HepG2 (cell line): ENCODE measurements at regions not wholly inside any gene's neighbourhood (a gene's known extent, or its start where the extent isn't known, plus 50 kb on each side); places are given as distances from the start of the nearest gene placed in this dataset.

Source experiments
- ATAC-seq: fragments of 200-7000 bp; cut with Tn5 transposase; 3 replicates; pipeline ENCODE4 v1.9.1; 2020; ENCODE audit warnings: mild to moderate bottlenecking, moderate library complexity
- BruUV-seq: library from RNA; stranded (reverse); fragments of 400-500 nt; replicated peaks from 2 replicates; lab custom pipeline; 2021; lab: Mats Ljungman, UMichigan
- CTCF ChIA-PET: fragments of 300-600 bp; formaldehyde crosslinking; extraction: SDS; loops from one replicate; lab custom pipeline; 2021; ENCODE audit warnings: low total read pairs, inconsistent platforms, low intra/inter-chr PET ratio; lab: Yijun Ruan, JAX
- POLR2A ChIA-PET: fragments of 350-600 bp; sonication (Branson Sonifier 250); formaldehyde crosslinking; loops from one replicate; lab custom pipeline; 2020; ENCODE audit warnings: antibody characterized with exemption, inconsistent platforms; lab: Yijun Ruan, JAX
- DNase-seq: peaks from one replicate; pipeline ENCODE4 v3.0.0-alpha.2; 2015; ENCODE audit warnings: low spot score
- FAIRE-seq: peaks from 3 replicates; lab custom pipeline; 2011; peaks lifted over from hg19 to GRCh38; lab: Jason Lieb, UNC
- H2AFZ ChIP-seq: one replicate; pipeline ENCODE4 v1.6.1; 2011; ENCODE audit warnings: low read length, inconsistent platforms
- H3K27ac ChIP-seq: fragments of 300-600 bp; 3 replicates; pipeline ENCODE4 v1.8.0; 2011; ENCODE audit warnings: mixed run types, mild to moderate bottlenecking, mixed read lengths, low read length, inconsistent platforms; ENCODE audit not compliant: insufficient read depth; ENCODE audit errors: extremely low read length
- H3K27me3 ChIP-seq, 2 experiments: fragments of 200-600 bp in 1 of 2; 2 replicates in 1 of 2; 3 replicates in 1 of 2; pipeline versions ENCODE4 v1.6.0 to v1.8.0; 2011; ENCODE audit warnings: low read length in 2 of 2, mild to moderate bottlenecking in 2 of 2, moderate library complexity in 2 of 2, inconsistent platforms in 1 of 2; ENCODE audit not compliant: insufficient read depth in 2 of 2, control insufficient read depth in 1 of 2
- H3K36me3 ChIP-seq, 2 experiments: fragments of 200-600 bp in 1 of 2; replicated peaks in 1 of 2; 2 replicates in 1 of 2; 3 replicates in 1 of 2; pipeline versions ENCODE4 v1.5.1 to v1.8.0; 2011; ENCODE audit warnings: low read length in 2 of 2, inconsistent platforms in 1 of 2; ENCODE audit not compliant: insufficient read depth in 2 of 2, control insufficient read depth in 1 of 2
- H3K4me1 ChIP-seq: 2 replicates; pipeline ENCODE4 v1.5.1; 2012; ENCODE audit warnings: low read length, inconsistent platforms; ENCODE audit not compliant: insufficient read depth
- H3K4me2 ChIP-seq: 2 replicates; pipeline ENCODE4 v1.6.0; 2011; ENCODE audit warnings: low read depth, low read length, inconsistent platforms
- H3K4me3 ChIP-seq, 3 experiments: fragments of 200-600 bp in 1 of 3; sonication (generic), shearing (Covaris generic) in 1 of 3; replicated peaks in 1 of 3; 2 replicates each; pipeline ENCODE4 v1.5.1; 2011 to 2016; ENCODE audit warnings: low read length in 3 of 3, inconsistent platforms in 2 of 3, low read depth in 2 of 3, mild to moderate bottlenecking in 2 of 3, control low read depth in 1 of 3, mixed read lengths in 1 of 3; ENCODE audit not compliant: insufficient read depth in 1 of 3
- H3K79me2 ChIP-seq: one replicate; pipeline ENCODE4 v1.6.1; 2011; ENCODE audit warnings: low read length, inconsistent platforms; ENCODE audit not compliant: insufficient read depth
- H3K9ac ChIP-seq: 2 replicates; pipeline ENCODE4 v1.6.0; 2011; ENCODE audit warnings: mild to moderate bottlenecking, low read depth, low read length, inconsistent platforms; ENCODE audit not compliant: insufficient read depth
- H3K9me3 ChIP-seq: 2 replicates; pipeline ENCODE4 v1.5.1; 2012; ENCODE audit warnings: mild to moderate bottlenecking, low read length
- H4K20me1 ChIP-seq: 2 replicates; pipeline ENCODE4 v1.6.0; 2011; ENCODE audit warnings: inconsistent platforms, mild to moderate bottlenecking, low read length, moderate library complexity; ENCODE audit not compliant: insufficient read depth
- FOXA1 ChIP-seq, 2 experiments: fragments of 450-650 bp in 1 of 2; sonication (generic) in 1 of 2; formaldehyde crosslinking in 1 of 2; IDR thresholded peaks; 2 replicates each; pipeline versions ENCODE4 v1.4.0 to v1.6.1; 2016 to 2020; ENCODE audit warnings: missing genetic modification reagents in 1 of 2
- HIVEP1 ChIP-seq: sonication (generic); formaldehyde crosslinking; IDR thresholded peaks from 2 replicates; pipeline ENCODE4 v1.4.0; 2020; ENCODE audit warnings: mild to moderate bottlenecking, missing genetic modification reagents
- HOXD1 ChIP-seq: sonication (generic); formaldehyde crosslinking; IDR thresholded peaks from 2 replicates; pipeline ENCODE4 v1.5.0; 2020; ENCODE audit warnings: missing genetic modification reagents
- KMT2A ChIP-seq: sonication (generic); formaldehyde crosslinking; IDR thresholded peaks from 2 replicates; pipeline ENCODE4 v1.4.0; 2020; ENCODE audit warnings: missing genetic modification reagents
- MATR3 ChIP-seq: sonication (generic); formaldehyde crosslinking; IDR thresholded peaks from 2 replicates; pipeline ENCODE4 v1.4.0; 2020; ENCODE audit warnings: missing genetic modification reagents
- MED8 ChIP-seq: sonication (generic); formaldehyde crosslinking; IDR thresholded peaks from 2 replicates; pipeline ENCODE4 v1.8.1; 2023; ENCODE audit warnings: mild to moderate bottlenecking, missing genetic modification reagents; ENCODE audit not compliant: insufficient replicate concordance
- MYNN ChIP-seq: sonication (generic); formaldehyde crosslinking; IDR thresholded peaks from 2 replicates; pipeline ENCODE4 v1.4.0; 2020; ENCODE audit warnings: mild to moderate bottlenecking, low read depth, missing genetic modification reagents
- MZF1 ChIP-seq: sonication (generic); formaldehyde crosslinking; IDR thresholded peaks from 2 replicates; pipeline ENCODE4 v1.8.1; 2023; ENCODE audit warnings: mild to moderate bottlenecking, missing genetic modification reagents, borderline replicate concordance
- NCOA2 ChIP-seq: sonication (generic); formaldehyde crosslinking; IDR thresholded peaks from 2 replicates; pipeline ENCODE4 v1.8.0; 2022; ENCODE audit warnings: inconsistent platforms
- SALL2 ChIP-seq: sonication (generic); formaldehyde crosslinking; IDR thresholded peaks from 2 replicates; pipeline ENCODE4 v1.8.1; 2023; ENCODE audit warnings: mild to moderate bottlenecking, missing genetic modification reagents, inconsistent platforms
- SATB2 ChIP-seq: sonication (generic); formaldehyde crosslinking; IDR thresholded peaks from 2 replicates; pipeline ENCODE4 v1.5.0; 2020; ENCODE audit warnings: missing genetic modification reagents
- ZNF44 ChIP-seq: sonication (generic); formaldehyde crosslinking; IDR thresholded peaks from 2 replicates; pipeline ENCODE4 v1.5.1; 2020; ENCODE audit warnings: mild to moderate bottlenecking, missing genetic modification reagents
- ZNF567 ChIP-seq: sonication (generic); formaldehyde crosslinking; IDR thresholded peaks from 2 replicates; pipeline ENCODE4 v1.8.1; 2023; ENCODE audit warnings: mild to moderate bottlenecking, missing genetic modification reagents, borderline replicate concordance
- ZNF816 ChIP-seq: sonication (generic); formaldehyde crosslinking; IDR thresholded peaks from 2 replicates; pipeline ENCODE4 v1.8.0; 2022; ENCODE audit warnings: missing genetic modification reagents, mild to moderate bottlenecking, borderline replicate concordance
- in situ Hi-C: cut with HindIII; loops from 2 replicates; pipeline ENCODE4 v1.10.0; 2017; ENCODE audit warnings: low pct_unique_long_range_greater_than_20kb; ENCODE audit not compliant: extremely low pct_ligation_motif_present
- intact Hi-C: fragments of 100-400 bp; cut with micrococcal nuclease; formaldehyde crosslinking; loops from one replicate; pipeline ENCODE4 v1.10.0; 2022; ENCODE audit not compliant: unreplicated experiment
- TF ChIP-seq, protein P1 (sequence below): sonication (generic); formaldehyde crosslinking; IDR thresholded peaks from 2 replicates; pipeline ENCODE4 v1.5.0; 2020; ENCODE audit warnings: missing genetic modification reagents
- TF ChIP-seq, protein P2 (sequence below): sonication (generic); formaldehyde crosslinking; IDR thresholded peaks from 2 replicates; pipeline ENCODE4 v1.4.0; 2020; ENCODE audit warnings: missing genetic modification reagents, borderline replicate concordance

DNA sequence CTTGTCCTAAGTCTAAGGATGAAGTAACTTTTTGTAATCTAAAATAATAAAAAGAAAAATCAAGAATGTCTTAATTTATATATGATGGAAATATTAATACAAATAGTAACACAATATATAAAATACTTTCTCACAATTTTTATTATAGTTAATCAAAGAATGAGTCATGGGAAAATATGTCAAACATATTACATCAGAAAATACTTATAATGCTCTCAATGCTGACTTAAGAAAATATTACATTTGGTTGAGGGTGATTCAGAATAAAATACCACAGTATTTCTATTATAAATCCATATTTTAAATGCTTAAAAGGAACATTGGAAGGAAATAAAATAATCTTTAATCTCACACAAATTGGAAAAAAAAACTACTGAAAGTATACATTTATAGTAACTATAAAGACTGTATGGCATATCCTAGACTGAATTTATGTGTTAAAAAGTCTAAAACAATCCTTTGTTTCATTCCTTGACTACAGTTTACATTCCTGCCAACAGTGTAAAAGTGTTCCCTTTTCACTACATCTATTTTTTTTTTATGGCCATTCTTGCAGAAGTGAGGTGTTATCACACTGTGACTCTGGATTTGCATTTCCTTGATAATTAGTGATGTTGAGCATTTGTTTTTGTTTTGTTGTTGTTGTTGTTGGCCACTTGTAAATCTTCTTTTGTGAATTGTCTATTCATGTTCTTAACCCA is 1573.5 kb upstream of the ACVR2A start:
- in situ Hi-C loops (no loop called here), intact Hi-C loops (no loop called here)
- DNase-seq (no peak), ATAC-seq (no peak), FAIRE-seq (no peak)
- Histone ChIP-seq H3K4me2 (no peak overlapping the region), H2AFZ (no peak overlapping the region), H3K36me3 (no peaks in the 10 kb centered on the region), H3K4me3 (no peak overlapping the region), H3K27me3 (no peaks in the 10 kb centered on the region), H4K20me1 (no peaks in the 10 kb centered on the region), H3K9ac (no peak overlapping the region), H3K9me3 (no peaks in the 10 kb centered on the region), H3K4me1 (no peaks in the 10 kb centered on the region), H3K27ac (no peak overlapping the region), H3K79me2 (no peaks in the 10 kb centered on the region)
- ChIA-PET CTCF (no interaction called here), POLR2A (no interaction called here)
- no TSS peak for BruUV-seq
- TF ChIP-seq NCOA2 (CRISPR knock-in tag) (no peak), SATB2 (CRISPR knock-in tag) (no peak), ZNF44 (CRISPR knock-in tag) (no peak), MED8 (CRISPR knock-in tag) (no peak), MATR3 (CRISPR knock-in tag) (no peak), MZF1 (no peak), MYNN (CRISPR knock-in tag) (no peak), HIVEP1 (CRISPR knock-in tag) (no peak), ZNF567 (no peak), ZNF816 (no peak), SALL2 (no peak), KMT2A (CRISPR knock-in tag) (no peak), HOXD1 (no peak), FOXA1 (IDR thresholded peaks at IDR 0.05) (no peak), FOXA1 (CRISPR knock-in tag; IDR thresholded peaks at IDR 0.05) (no peak)
- TF ChIP-seq, protein P1, sequence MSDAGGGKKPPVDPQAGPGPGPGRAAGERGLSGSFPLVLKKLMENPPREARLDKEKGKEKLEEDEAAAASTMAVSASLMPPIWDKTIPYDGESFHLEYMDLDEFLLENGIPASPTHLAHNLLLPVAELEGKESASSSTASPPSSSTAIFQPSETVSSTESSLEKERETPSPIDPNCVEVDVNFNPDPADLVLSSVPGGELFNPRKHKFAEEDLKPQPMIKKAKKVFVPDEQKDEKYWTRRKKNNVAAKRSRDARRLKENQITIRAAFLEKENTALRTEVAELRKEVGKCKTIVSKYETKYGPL (CRISPR knock-in tag): no peak
- TF ChIP-seq, protein P2, sequence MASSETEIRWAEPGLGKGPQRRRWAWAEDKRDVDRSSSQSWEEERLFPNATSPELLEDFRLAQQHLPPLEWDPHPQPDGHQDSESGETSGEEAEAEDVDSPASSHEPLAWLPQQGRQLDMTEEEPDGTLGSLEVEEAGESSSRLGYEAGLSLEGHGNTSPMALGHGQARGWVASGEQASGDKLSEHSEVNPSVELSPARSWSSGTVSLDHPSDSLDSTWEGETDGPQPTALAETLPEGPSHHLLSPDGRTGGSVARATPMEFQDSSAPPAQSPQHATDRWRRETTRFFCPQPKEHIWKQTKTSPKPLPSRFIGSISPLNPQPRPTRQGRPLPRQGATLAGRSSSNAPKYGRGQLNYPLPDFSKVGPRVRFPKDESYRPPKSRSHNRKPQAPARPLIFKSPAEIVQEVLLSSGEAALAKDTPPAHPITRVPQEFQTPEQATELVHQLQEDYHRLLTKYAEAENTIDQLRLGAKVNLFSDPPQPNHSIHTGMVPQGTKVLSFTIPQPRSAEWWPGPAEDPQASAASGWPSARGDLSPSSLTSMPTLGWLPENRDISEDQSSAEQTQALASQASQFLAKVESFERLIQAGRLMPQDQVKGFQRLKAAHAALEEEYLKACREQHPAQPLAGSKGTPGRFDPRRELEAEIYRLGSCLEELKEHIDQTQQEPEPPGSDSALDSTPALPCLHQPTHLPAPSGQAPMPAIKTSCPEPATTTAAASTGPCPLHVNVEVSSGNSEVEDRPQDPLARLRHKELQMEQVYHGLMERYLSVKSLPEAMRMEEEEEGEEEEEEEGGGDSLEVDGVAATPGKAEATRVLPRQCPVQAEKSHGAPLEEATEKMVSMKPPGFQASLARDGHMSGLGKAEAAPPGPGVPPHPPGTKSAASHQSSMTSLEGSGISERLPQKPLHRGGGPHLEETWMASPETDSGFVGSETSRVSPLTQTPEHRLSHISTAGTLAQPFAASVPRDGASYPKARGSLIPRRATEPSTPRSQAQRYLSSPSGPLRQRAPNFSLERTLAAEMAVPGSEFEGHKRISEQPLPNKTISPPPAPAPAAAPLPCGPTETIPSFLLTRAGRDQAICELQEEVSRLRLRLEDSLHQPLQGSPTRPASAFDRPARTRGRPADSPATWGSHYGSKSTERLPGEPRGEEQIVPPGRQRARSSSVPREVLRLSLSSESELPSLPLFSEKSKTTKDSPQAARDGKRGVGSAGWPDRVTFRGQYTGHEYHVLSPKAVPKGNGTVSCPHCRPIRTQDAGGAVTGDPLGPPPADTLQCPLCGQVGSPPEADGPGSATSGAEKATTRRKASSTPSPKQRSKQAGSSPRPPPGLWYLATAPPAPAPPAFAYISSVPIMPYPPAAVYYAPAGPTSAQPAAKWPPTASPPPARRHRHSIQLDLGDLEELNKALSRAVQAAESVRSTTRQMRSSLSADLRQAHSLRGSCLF: no peak
